IMR-90 (cell line): ENCODE measurements at regions not wholly inside any gene's neighbourhood (a gene's known extent, or its start where the extent isn't known, plus 50 kb on each side); places are given as distances from the start of the nearest gene placed in this dataset.

ENCODE experiments used
- CEBPB ChIP-seq: IDR thresholded peaks from 2 replicates; pipeline ENCODE4 v1.6.1; 2012; ENCODE audit warnings: low read depth, low read length, improper control_type of control experiment
- CHD1 ChIP-seq: IDR thresholded peaks from 2 replicates; pipeline ENCODE4 v1.6.1; 2012; ENCODE audit warnings: low read depth, low read length, improper control_type of control experiment
- CTCF ChIP-seq: conservative IDR thresholded peaks from 2 replicates; pipeline ENCODE4 v1.5.1; 2012; ENCODE audit warnings: mild to moderate bottlenecking, low read depth, low read length, improper control_type of control experiment
- ELK1 ChIP-seq: fragments of 150-350 bp; IDR thresholded peaks from 2 replicates; pipeline ENCODE4 v1.6.1; 2016; ENCODE audit warnings: low read depth, mild to moderate bottlenecking, low read length, moderate library complexity, borderline replicate concordance
- FOS ChIP-seq: fragments of 150-350 bp; IDR thresholded peaks from 2 replicates; pipeline ENCODE4 v1.6.1; 2016; ENCODE audit warnings: low read depth, low read length
- MAFK ChIP-seq: IDR thresholded peaks from 2 replicates; pipeline ENCODE4 v1.6.1; 2012; ENCODE audit warnings: low read depth, low read length, improper control_type of control experiment
- MAZ ChIP-seq: IDR thresholded peaks from 2 replicates; pipeline ENCODE4 v1.6.1; 2012; ENCODE audit warnings: low read depth, mild to moderate bottlenecking, low read length, improper control_type of control experiment, moderate library complexity, borderline replicate concordance
- MXI1 ChIP-seq: IDR thresholded peaks from 2 replicates; pipeline ENCODE4 v1.6.1; 2012; ENCODE audit warnings: low read depth, mild to moderate bottlenecking, low read length, moderate library complexity, borderline replicate concordance
- POLR2A ChIP-seq: IDR thresholded peaks from 2 replicates; pipeline ENCODE4 v1.6.1; 2012; ENCODE audit warnings: mild to moderate bottlenecking, low read depth, low read length
- RAD21 ChIP-seq: IDR thresholded peaks from 2 replicates; pipeline ENCODE4 v1.6.1; 2012; ENCODE audit warnings: low read length, improper control_type of control experiment
- RCOR1 ChIP-seq: IDR thresholded peaks from 2 replicates; pipeline ENCODE4 v1.6.1; 2012; ENCODE audit warnings: mild to moderate bottlenecking, low read length, improper control_type of control experiment; ENCODE audit not compliant: insufficient replicate concordance
- RFX5 ChIP-seq: IDR thresholded peaks from 2 replicates; pipeline ENCODE4 v1.8.0; 2012; ENCODE audit warnings: low read depth, mild to moderate bottlenecking, low read length, moderate library complexity
- SMC3 ChIP-seq: fragments of 150-350 bp; IDR thresholded peaks from 2 replicates; pipeline ENCODE4 v1.6.1; 2016; ENCODE audit warnings: low read depth, mild to moderate bottlenecking, antibody characterized with exemption, low read length, moderate library complexity
- USF2 ChIP-seq: fragments of 150-350 bp; IDR thresholded peaks from 2 replicates; pipeline ENCODE4 v1.6.1; 2017; ENCODE audit warnings: mild to moderate bottlenecking, antibody characterized with exemption, low read length, low read depth

GRCh38 chr6:49052901-49053300 lies 410.2 kb downstream of the MMUT start:
- TF ChIP-seq RFX5 = no peak
- no peak for TF ChIP-seq CTCF
- no peak for TF ChIP-seq POLR2A
- no peak for TF ChIP-seq MAZ
- TF ChIP-seq MXI1 = no peak
- no peak for TF ChIP-seq MAFK
- TF ChIP-seq RCOR1 = no peak
- no peak for TF ChIP-seq ELK1
- TF ChIP-seq SMC3 = no peak
- TF ChIP-seq FOS = no peak
- no peak for TF ChIP-seq CEBPB
- TF ChIP-seq RAD21 = no peak
- no peak for TF ChIP-seq USF2
- TF ChIP-seq CHD1 = no peak
